Breast epithelium (tissue), 3 donors: ENCODE measurements at regions not wholly inside any gene's neighbourhood (a gene's known extent, or its start where the extent isn't known, plus 50 kb on each side); places are given as distances from the start of the nearest gene placed in this dataset.

ENCODE experiments used
- CTCF ChIP-seq, 3 donors: fragments of 450-650 bp; IDR thresholded peaks; one replicate each; pipeline ENCODE4 v1.5.1; 2016 to 2017; ENCODE audit warnings: antibody characterized with exemption in 3 of 3, mild to moderate bottlenecking in 3 of 3, moderate library complexity in 3 of 3
- POLR2A ChIP-seq: fragments of 450-650 bp; IDR thresholded peaks from one replicate; pipeline ENCODE4 v1.6.1; 2016; ENCODE audit warnings: antibody characterized with exemption, mild to moderate bottlenecking, moderate library complexity

GRCh38 chr1:186536273-186536890 lies 75.5 kb upstream of the PDC start:
- no peak for TF ChIP-seq CTCF (IDR thresholded peaks at IDR 0.05)
- TF ChIP-seq POLR2A, result no peak
